SH-SY5Y (cell line): ENCODE measurements at regions not wholly inside any gene's neighbourhood (a gene's known extent, or its start where the extent isn't known, plus 50 kb on each side); places are given as distances from the start of the nearest gene placed in this dataset.

Experiments
- GATA2 ChIP-seq: IDR thresholded peaks from 2 replicates; pipeline ENCODE4 v1.6.1; 2011; ENCODE audit warnings: mild to moderate bottlenecking, low read depth, low read length
- GATA3 ChIP-seq: IDR thresholded peaks from 2 replicates; pipeline ENCODE4 v1.6.1; 2011; ENCODE audit warnings: low read depth, mild to moderate bottlenecking, low read length, moderate library complexity

DNA sequence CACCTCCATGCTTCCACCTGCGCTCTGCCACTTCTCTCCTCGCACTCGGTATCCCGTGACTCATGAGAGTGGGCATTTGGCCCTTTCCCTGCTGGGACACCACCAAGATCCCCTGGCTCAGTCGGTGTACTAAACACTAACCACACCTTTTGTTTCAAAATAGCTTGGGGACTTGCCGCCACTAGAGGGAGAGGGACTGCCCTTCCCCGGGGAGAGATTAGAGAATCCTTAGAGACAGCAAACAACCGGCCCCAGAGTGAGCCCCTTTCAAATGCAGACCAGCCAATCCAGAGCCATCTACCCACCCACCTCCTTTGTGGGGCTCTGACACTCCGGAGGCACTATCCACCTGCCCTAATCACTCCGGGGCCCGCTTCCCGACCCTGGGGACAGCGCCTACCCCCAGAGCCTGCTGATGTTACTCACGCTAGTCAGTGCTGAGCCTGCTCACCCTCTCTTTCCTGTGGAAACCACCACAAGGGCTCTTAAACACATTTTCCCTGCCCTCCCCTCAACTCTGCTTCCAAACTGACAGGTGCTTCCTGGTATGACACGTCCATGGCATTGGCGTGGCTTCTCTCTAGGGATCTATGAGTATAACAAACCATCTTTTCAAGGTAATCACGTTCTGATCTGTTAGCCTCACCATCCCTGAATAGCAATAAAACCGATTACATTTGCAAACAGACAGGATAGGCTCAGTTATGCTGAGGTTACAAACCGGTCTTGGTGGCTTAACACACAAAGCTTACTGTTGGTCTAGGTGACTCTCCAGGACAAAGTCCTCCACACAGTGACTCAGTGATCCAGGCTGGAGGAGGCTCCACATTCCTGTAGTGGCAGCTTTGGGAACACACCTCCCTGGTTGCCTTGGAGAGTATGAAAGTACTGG is 180.1 kb upstream of the MVB12B start:
- TF ChIP-seq GATA2 (no peak), GATA3 (no peak)

DNA sequence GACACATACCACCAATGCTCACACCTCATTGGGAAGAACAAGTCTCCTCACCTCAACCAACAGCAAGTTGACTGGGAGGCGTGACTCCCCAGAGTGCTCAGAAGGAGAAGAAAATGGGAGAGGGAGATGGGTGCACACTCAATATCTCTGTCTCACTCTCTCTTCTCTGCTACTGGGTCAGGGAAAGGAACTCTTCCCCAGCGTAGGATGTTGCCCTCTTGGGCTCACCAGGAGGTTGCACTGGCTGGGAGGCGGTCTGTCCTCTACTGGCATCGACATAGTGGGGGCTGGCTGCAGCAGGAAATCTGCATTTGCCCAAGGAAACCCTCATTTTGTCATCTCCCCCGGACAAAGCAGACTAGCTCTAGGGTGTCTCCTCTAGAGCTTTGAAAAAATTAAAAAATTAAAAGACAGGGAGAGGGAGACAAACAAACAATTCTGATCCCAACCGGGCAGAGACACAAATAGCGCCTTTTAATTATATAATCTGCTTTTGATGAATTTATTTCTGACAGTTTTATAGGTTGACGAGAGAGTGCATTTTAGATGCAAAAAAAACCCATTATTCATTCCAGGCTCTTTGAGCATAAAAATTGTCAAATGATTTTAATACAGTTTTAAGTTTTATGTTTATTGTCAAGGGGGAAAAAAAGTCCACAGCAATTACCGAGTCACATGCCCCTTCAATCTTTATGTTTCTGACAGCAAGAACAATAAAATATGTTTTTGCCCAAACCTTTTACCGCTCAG is 179.3 kb upstream of the MVB12B start:
- TF ChIP-seq GATA3 (no peak), GATA2 (no peak)

DNA sequence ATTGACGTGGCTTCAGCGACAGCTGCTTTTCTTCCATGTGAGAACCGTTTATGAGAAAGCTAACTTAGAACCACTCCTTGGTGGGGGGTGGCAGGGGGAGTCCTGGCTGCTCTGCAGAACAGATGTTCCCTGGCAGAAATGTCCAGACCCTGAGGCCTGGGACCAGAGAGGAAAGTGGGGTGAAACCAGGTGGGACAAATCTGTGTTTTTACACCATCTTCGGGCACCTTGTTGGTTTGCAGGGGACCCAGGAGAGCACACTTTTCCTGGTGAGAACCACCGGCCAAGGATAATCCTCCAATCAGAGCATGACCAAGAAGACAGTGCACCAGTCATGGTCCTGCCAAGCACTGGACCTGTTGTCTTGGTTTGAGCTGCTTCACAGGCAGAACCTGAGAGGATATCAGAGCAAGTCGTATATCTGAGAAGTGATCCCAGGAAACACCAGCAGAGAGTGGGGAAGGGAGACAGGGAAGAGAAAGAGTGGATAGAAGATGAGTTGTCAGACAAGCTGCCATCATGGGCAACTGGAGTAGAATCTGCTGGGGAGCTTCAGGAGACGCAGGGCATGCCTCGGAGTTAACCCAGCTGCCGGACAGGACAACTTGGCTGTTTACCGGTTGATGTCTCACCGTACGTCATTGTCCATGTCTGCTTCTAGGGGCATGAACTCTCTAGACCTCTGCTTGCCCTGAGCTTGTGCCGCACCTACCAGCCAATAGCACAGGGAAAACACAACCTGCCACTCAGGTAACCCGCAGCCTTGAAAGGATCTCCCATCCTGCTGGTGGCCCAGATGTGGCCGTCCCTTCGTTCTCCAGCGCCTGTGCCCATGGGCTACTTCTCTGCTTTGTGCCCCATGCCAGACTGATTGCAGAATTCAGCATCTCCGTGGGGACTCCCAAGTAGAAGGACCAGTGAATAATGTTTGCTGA is 178.4 kb upstream of the MVB12B start:
- TF ChIP-seq GATA3 (no peak), GATA2 (no peak)

DNA sequence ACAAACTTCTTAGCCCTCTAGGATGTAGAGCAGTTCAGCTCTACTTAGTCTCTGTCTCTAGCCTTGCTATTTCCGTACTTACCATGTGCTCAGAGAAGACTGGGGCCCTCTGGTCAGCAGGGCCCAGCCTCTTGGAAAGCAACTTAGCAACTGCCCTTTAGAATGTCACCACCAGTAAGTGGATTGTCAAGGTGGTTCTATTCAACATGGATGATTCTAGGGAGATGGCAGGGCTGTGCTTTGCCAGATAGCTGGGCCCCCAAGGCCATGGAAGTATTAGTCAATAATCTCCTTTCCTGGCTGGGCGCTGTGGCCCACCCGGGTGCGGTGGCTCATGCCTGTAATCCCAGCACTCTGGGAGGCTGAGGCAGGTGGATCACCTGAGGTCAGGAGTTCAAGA is 177.6 kb upstream of the MVB12B start:
- no peak for TF ChIP-seq GATA2
- TF ChIP-seq GATA3, result no peak

DNA sequence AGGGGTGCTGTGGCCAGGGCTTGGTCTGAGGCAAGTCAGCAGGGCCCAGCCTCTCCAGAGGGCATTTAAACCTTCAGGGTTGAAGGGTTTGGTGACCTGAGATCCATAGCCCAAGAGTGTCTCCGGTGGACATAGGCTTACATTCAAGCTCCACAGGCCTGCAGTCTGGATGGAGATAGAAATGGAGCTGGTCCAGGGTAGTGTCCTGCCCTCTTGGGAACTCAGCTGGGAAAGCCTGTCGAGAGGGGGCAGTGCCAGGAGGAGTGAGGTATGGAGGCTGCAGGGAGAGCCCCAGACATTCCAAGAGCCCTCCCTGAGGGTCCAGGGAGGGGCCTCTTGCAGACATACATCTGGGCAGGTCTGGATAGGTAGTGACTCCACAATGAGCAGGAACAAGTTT is 177.0 kb upstream of the MVB12B start:
- TF ChIP-seq GATA2, result no peak
- TF ChIP-seq GATA3, result no peak

DNA sequence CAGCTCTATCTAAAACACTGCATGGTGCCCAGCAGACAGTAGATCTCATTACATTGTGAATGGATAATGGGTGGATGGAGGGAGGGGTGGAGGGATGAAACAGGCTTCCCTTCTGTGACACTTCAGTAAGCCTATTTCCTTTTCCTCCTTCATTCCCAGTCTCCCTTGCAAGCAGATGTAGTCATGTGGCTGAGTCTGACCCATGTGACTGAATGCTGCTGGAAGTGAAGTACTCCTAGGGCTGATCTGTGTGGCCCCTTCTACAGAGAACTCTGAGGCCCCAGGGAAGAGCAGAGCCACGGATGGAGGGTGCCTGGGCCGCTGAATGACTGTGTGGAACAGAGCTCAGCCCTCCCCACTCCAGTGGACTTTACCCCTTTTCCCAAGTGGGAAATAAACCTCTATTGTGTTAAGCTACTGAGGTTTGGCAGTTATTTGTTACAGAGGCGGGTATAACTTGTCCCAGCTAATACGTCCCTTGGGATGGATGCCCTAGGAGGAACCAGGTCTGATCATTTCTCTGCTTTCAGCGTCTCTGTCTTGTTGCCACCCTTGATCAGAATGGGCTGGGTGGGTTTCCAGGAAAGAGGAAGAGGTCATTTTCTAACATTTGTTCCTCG is 176.1 kb upstream of the MVB12B start:
- TF ChIP-seq GATA3 (no peak), GATA2 (no peak)

DNA sequence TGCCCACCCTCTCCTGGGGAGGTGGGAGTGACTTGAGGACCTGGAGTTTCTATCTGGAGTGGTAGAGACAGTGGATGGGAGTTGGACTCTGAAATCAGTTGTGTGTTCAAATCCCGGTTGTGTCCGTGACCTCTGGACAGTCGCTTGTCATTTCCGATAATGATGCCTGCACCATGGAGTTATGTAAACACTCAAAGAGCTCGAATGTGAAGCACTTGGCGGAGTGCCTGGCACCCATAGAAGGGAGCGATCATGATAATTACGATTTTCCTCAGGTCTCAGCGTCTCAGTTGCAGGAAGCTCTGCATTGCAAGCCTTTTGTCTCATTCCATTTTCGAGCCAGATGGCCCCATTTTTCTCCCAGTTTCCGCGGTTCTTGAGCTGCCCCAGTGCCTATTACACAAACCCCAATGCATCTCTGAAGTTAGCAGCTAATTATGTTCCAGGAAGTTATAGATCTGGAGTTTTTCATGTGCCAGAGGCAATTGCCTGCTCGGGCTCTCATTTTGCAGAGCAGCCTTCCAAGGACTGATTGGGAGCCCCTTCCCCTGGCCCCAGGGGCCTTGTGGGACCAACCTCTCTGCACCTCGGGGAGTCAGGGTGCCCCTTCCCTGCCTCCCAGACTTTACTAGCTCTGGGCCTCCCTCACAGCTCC is 175.5 kb upstream of the MVB12B start:
- TF ChIP-seq GATA2, result no peak
- TF ChIP-seq GATA3, result no peak

DNA sequence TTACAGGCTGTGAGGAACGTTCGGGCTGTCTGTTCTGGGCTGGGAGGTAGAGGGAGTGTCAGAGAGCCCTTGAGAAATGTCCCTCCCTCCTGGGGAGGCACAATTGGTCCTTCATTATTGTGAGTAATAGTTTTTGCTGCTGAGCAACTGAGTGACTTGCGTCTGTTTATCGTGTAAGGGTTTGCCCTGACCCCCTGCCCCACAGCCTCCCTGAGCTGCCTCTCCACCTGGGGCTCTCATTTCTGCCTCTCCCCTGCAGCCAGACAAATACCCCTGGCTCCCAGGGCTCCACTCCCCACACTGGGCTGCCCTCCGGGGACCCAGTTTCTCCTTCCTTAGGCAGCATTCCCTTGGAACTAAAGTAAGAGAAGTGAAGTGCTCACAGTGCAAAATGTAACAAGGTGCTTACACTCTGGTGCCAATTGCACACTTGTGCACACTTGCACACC is 174.9 kb upstream of the MVB12B start:
- no peak for TF ChIP-seq GATA3
- TF ChIP-seq GATA2, result no peak

DNA sequence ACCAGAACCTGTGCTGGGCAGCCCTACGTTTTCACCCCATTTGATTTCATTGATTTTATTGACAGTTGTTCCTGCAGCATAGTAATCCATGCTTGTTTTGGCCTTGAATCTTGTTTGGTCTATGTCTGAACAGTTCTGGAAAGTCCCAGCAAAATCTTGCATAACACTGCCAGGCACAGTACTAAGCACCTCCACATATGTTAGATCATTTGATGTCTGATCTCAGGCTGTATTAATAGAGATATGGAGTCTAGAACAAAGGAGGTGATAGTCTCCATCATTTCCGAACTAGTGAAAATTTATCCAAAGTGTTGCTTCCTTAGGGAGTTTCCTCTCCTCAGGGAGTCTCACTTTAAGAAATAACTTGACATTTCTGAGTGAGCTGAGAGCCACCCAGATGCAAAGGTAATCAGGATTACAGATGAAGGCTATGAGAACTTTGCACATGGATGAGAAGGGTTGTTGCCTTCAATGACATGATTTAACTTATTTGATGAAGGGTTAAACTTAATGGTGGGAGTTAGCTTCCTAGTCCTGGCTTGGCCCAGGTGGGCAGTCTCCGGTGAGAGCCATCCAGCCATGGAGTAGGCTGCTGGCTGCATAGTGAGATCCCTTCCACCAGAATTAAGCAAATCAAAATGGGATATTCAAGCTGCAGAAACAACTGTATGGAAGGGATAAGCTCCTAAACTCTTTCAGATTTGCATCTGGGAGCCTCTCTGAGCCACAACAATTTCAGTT is 173.8 kb upstream of the MVB12B start:
- TF ChIP-seq GATA2, result no peak
- TF ChIP-seq GATA3, result no peak

DNA sequence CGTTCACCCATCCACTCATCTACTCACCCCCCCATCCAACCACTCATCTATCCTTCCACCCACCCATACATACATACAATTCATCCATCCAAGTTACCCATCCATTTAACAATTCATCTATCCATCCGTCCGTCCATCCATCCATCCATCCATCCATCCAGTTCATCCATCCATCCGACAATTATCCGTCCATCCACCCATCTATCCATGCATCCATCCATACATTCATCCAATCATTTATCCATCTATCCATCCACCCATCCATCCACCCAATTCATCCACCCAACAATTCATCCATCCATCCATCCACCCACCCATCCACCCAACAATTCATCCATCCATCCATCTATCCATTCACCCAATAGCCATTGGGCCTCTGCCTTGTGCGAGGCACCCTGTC is 173.2 kb upstream of the MVB12B start:
- TF ChIP-seq GATA2 (no peak), GATA3 (no peak)

DNA sequence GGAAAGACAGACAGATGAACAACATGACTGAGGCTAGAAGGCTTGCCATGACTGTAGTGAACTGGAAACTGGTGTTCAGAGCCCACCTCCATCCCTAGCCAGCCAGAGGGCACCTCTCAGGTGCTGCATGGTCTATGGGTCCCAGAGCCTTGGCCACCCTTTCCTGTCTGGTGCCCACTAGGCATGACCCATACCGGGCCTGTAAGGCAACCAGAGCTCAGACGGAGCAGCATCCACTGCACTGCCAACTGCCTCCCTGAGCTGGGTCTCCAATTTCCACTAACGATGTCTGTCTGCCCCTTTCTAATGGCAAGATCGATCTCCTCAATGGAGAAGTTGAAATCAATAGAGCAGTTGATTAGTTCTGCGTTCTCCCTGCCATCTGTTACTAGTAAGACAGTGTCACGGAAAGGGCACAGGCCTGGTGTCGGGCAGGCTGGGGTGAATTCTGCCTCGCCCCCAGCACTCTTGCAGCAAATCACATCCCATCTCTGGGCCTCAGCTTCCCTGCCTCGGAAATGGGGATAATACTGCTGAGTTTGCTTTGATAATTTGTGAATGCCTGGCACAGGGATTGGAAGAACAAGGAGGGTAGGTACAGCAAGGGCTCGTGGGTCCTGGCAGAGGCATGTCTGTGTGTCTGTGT is 172.3 kb upstream of the MVB12B start:
- TF ChIP-seq GATA2 (no peak), GATA3 (no peak)

DNA sequence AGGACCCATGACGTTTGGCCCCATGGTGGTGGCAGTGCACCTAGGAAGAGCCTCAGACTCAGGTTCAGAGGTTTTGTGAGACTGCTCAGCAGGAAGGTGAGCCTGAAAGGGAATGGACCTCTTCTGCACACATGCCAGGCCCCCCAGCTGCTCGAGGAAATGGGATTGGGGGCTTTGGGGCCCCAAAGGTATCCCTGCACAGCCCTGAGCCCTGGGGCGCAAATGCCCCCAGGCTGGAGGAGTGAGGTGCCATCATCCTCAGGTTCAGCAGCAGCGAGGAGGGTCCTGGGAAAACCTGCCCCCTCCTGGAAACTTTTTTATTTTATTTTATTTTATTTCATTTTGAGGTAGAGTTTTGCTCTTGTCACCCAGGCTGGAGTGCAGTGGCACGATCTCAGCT is 171.8 kb upstream of the MVB12B start:
- TF ChIP-seq GATA2 (no peak), GATA3 (no peak)
